IMR-90 (cell line): ENCODE measurements at regions not wholly inside any gene's neighbourhood (a gene's known extent, or its start where the extent isn't known, plus 50 kb on each side); places are given as distances from the start of the nearest gene placed in this dataset.

Source experiments
- ATAC-seq: fragments of 200-7000 bp; cut with Tn5 transposase; 2 replicates; pipeline ENCODE4 v1.9.1; 2020; ENCODE audit warnings: low read depth, mild to moderate bottlenecking, moderate library complexity
- BruUV-seq: library from RNA; stranded (reverse); fragments of 400-500 nt; replicated peaks from 2 replicates; lab custom pipeline; 2021; lab: Mats Ljungman, UMichigan
- CTCF ChIA-PET: fragments of 300-600 bp; formaldehyde crosslinking; extraction: SDS; loops from one replicate; lab custom pipeline; 2021; ENCODE audit warnings: antibody characterized with exemption; lab: Yijun Ruan, JAX
- POLR2A ChIA-PET: fragments of 300-600 bp; sonication (Branson Sonifier 250); formaldehyde crosslinking; loops from one replicate; lab custom pipeline; 2022; ENCODE audit warnings: antibody characterized with exemption; ENCODE audit not compliant: unreplicated experiment; lab: Charles Lee
- DNase-seq: peaks from one replicate; pipeline ENCODE4 v3.0.0; 2013
- H2AFZ ChIP-seq: replicated peaks from 2 replicates; pipeline ENCODE3; 2013; ENCODE audit warnings: low read length, mild to moderate bottlenecking; ENCODE audit not compliant: poor library complexity
- H2AK5ac ChIP-seq: 2 replicates; pipeline ENCODE4 v1.6.1; 2013; ENCODE audit warnings: low read depth, low read length, inconsistent platforms
- H2AK9ac ChIP-seq: replicated peaks from 2 replicates; pipeline ENCODE3; 2013; ENCODE audit warnings: mild to moderate bottlenecking, low read depth, low read length, moderate library complexity; ENCODE audit not compliant: poor library complexity
- H2BK120ac ChIP-seq: 2 replicates; pipeline ENCODE4 v1.6.1; 2013; ENCODE audit warnings: low read depth, low read length, inconsistent platforms
- H2BK15ac ChIP-seq: 3 replicates; pipeline ENCODE4 v1.6.1; 2013; ENCODE audit warnings: low read depth, low read length, inconsistent platforms
- H2BK20ac ChIP-seq: 2 replicates; pipeline ENCODE4 v1.6.1; 2013; ENCODE audit warnings: low read depth, mild to moderate bottlenecking, inconsistent platforms, low read length, moderate library complexity
- H2BK5ac ChIP-seq: 2 replicates; pipeline ENCODE4 v1.6.1; 2013; ENCODE audit warnings: mild to moderate bottlenecking, low read depth, low read length, inconsistent platforms; ENCODE audit not compliant: poor library complexity, severe bottlenecking
- H3K14ac ChIP-seq: replicated peaks from 2 replicates; pipeline ENCODE4 v1.6.1; 2013; ENCODE audit warnings: low read depth, low read length, inconsistent platforms
- H3K18ac ChIP-seq: 2 replicates; pipeline ENCODE4 v1.6.1; 2013; ENCODE audit warnings: low read depth, low read length, control low read depth
- H3K23ac ChIP-seq: 2 replicates; pipeline ENCODE4 v1.6.1; 2013; ENCODE audit warnings: low read depth, low read length, inconsistent platforms
- H3K27ac ChIP-seq: 2 replicates; pipeline ENCODE4 v1.5.1; 2013; ENCODE audit warnings: mild to moderate bottlenecking, control low read depth, low read length; ENCODE audit not compliant: insufficient read depth
- H3K27me3 ChIP-seq: 2 replicates; pipeline ENCODE4 v1.6.1; 2013; ENCODE audit warnings: low read length; ENCODE audit not compliant: control insufficient read depth, insufficient read depth
- H3K36me3 ChIP-seq: 2 replicates; pipeline ENCODE4 v1.6.1; 2013; ENCODE audit warnings: low read length, mixed read lengths; ENCODE audit not compliant: control insufficient read depth, insufficient read depth
- H3K4ac ChIP-seq: 2 replicates; pipeline ENCODE4 v1.6.1; 2013; ENCODE audit warnings: low read depth, low read length, inconsistent platforms
- H3K4me1 ChIP-seq: 2 replicates; pipeline ENCODE4 v1.6.1; 2013; ENCODE audit warnings: low read length, mixed read lengths; ENCODE audit not compliant: control insufficient read depth, insufficient read depth
- H3K4me2 ChIP-seq: 2 replicates; pipeline ENCODE4 v1.6.1; 2013; ENCODE audit warnings: low read depth, mild to moderate bottlenecking, control low read depth, low read length, moderate library complexity
- H3K4me3 ChIP-seq: 2 replicates; pipeline ENCODE4 v1.5.1; 2013; ENCODE audit warnings: low read depth, mild to moderate bottlenecking, control low read depth, low read length, moderate library complexity; ENCODE audit not compliant: insufficient read depth
- H3K56ac ChIP-seq: 2 replicates; pipeline ENCODE4 v1.6.1; 2013; ENCODE audit warnings: low read length, inconsistent platforms; ENCODE audit not compliant: insufficient read depth; ENCODE audit errors: extremely low read depth
- H3K79me1 ChIP-seq, 2 experiments: 2 replicates each; pipeline ENCODE4 v1.6.1; 2013; ENCODE audit warnings: low read length in 2 of 2, inconsistent platforms in 1 of 2, low read depth in 1 of 2
- H3K9ac ChIP-seq: 2 replicates; pipeline ENCODE4 v1.6.1; 2013; ENCODE audit warnings: low read depth, low read length, control low read depth
- H3K9me1 ChIP-seq: 2 replicates; pipeline ENCODE4 v1.6.1; 2013; ENCODE audit warnings: low read length, inconsistent platforms; ENCODE audit not compliant: insufficient read depth
- H3K9me3 ChIP-seq: 2 replicates; pipeline ENCODE4 v1.6.1; 2013; ENCODE audit warnings: low read length; ENCODE audit not compliant: control insufficient read depth, insufficient read depth
- H4K20me1 ChIP-seq: 2 replicates; pipeline ENCODE4 v1.6.1; 2013; ENCODE audit warnings: low read length, inconsistent platforms; ENCODE audit not compliant: insufficient read depth
- H4K5ac ChIP-seq: 2 replicates; pipeline ENCODE4 v1.6.1; 2013; ENCODE audit warnings: mild to moderate bottlenecking, low read depth, low read length, control low read depth
- H4K8ac ChIP-seq, 2 experiments: 2 replicates each; pipeline ENCODE4 v1.6.1; 2013; ENCODE audit warnings: low read depth in 2 of 2, low read length in 2 of 2, control low read depth in 1 of 2, inconsistent platforms in 1 of 2
- H4K91ac ChIP-seq: 2 replicates; pipeline ENCODE4 v1.6.1; 2013; ENCODE audit warnings: low read depth, low read length, inconsistent platforms; ENCODE audit not compliant: insufficient read depth
- BHLHE40 ChIP-seq: fragments of 150-350 bp; IDR thresholded peaks from 2 replicates; pipeline ENCODE4 v1.6.1; 2016; ENCODE audit warnings: mild to moderate bottlenecking, low read depth, low read length
- CEBPB ChIP-seq: IDR thresholded peaks from 2 replicates; pipeline ENCODE4 v1.6.1; 2012; ENCODE audit warnings: low read depth, low read length, improper control_type of control experiment
- CHD1 ChIP-seq: IDR thresholded peaks from 2 replicates; pipeline ENCODE4 v1.6.1; 2012; ENCODE audit warnings: low read depth, low read length, improper control_type of control experiment
- CTCF ChIP-seq: conservative IDR thresholded peaks from 2 replicates; pipeline ENCODE4 v1.5.1; 2012; ENCODE audit warnings: mild to moderate bottlenecking, low read depth, low read length, improper control_type of control experiment
- ELK1 ChIP-seq: fragments of 150-350 bp; IDR thresholded peaks from 2 replicates; pipeline ENCODE4 v1.6.1; 2016; ENCODE audit warnings: low read depth, mild to moderate bottlenecking, low read length, moderate library complexity, borderline replicate concordance
- FOS ChIP-seq: fragments of 150-350 bp; IDR thresholded peaks from 2 replicates; pipeline ENCODE4 v1.6.1; 2016; ENCODE audit warnings: low read depth, low read length
- MAFK ChIP-seq: IDR thresholded peaks from 2 replicates; pipeline ENCODE4 v1.6.1; 2012; ENCODE audit warnings: low read depth, low read length, improper control_type of control experiment
- MAZ ChIP-seq: IDR thresholded peaks from 2 replicates; pipeline ENCODE4 v1.6.1; 2012; ENCODE audit warnings: low read depth, mild to moderate bottlenecking, low read length, improper control_type of control experiment, moderate library complexity, borderline replicate concordance
- MXI1 ChIP-seq: IDR thresholded peaks from 2 replicates; pipeline ENCODE4 v1.6.1; 2012; ENCODE audit warnings: low read depth, mild to moderate bottlenecking, low read length, moderate library complexity, borderline replicate concordance
- NFE2L2 ChIP-seq: fragments of 150-350 bp; IDR thresholded peaks from 2 replicates; pipeline ENCODE4 v1.6.1; 2016; ENCODE audit warnings: low read depth, mild to moderate bottlenecking, low read length
- POLR2A ChIP-seq: IDR thresholded peaks from 2 replicates; pipeline ENCODE4 v1.6.1; 2012; ENCODE audit warnings: mild to moderate bottlenecking, low read depth, low read length
- RAD21 ChIP-seq: IDR thresholded peaks from 2 replicates; pipeline ENCODE4 v1.6.1; 2012; ENCODE audit warnings: low read length, improper control_type of control experiment
- RCOR1 ChIP-seq: IDR thresholded peaks from 2 replicates; pipeline ENCODE4 v1.6.1; 2012; ENCODE audit warnings: mild to moderate bottlenecking, low read length, improper control_type of control experiment; ENCODE audit not compliant: insufficient replicate concordance
- RFX5 ChIP-seq: IDR thresholded peaks from 2 replicates; pipeline ENCODE4 v1.8.0; 2012; ENCODE audit warnings: low read depth, mild to moderate bottlenecking, low read length, moderate library complexity
- SMC3 ChIP-seq: fragments of 150-350 bp; IDR thresholded peaks from 2 replicates; pipeline ENCODE4 v1.6.1; 2016; ENCODE audit warnings: low read depth, mild to moderate bottlenecking, antibody characterized with exemption, low read length, moderate library complexity
- USF2 ChIP-seq: fragments of 150-350 bp; IDR thresholded peaks from 2 replicates; pipeline ENCODE4 v1.6.1; 2017; ENCODE audit warnings: mild to moderate bottlenecking, antibody characterized with exemption, low read length, low read depth
- WGBS, 2 experiments: methylation state at CpG; one replicate each; pipeline versions ENCODE4 v1.1.5 to v1.1.7; 2013; ENCODE audit warnings: missing lambda C conversion rate in 2 of 2; ENCODE audit not compliant: insufficient read length in 1 of 2; ENCODE audit errors: extremely low coverage in 2 of 2; 5-methylcytosine and 5-hydroxymethylcytosine counted together
- dilution Hi-C: fragments of 300-500 bp; cut with HindIII; formaldehyde crosslinking; loops from one replicate; pipeline ENCODE4 v1.14.3; 2018; ENCODE audit warnings: low sequenced_read_pairs; ENCODE audit not compliant: unreplicated experiment
- in situ Hi-C: fragments of 300-500 bp; cut with MboI; formaldehyde crosslinking; loops from 3 replicates; pipeline ENCODE4 v1.14.3; 2019; ENCODE audit warnings: low sequenced_read_pairs, inconsistent platforms, mixed read lengths
- intact Hi-C: fragments of 100-400 bp; cut with micrococcal nuclease; formaldehyde crosslinking; loops from 2 replicates; pipeline ENCODE4 v1.10.0; 2022

- no peak overlapping the region for H3K4me3 ChIP-seq
- H2BK5ac ChIP-seq: no peak overlapping the region
- WGBS, 2 experiments: no CpG with 5 or more reads among the region's 6 CpGs
- H3K4me1 ChIP-seq: no peaks in the 10 kb centered on the region; the same call in none of the 2 replicates
- POLR2A ChIA-PET: no interaction called here
- no peak overlapping the region for H3K9ac ChIP-seq
- no peak overlapping the region for H3K27ac ChIP-seq
- H2AK9ac ChIP-seq: no peak overlapping the region
- intact Hi-C loops: no loop called here
- H3K9me3 ChIP-seq: no peaks in the 10 kb centered on the region
- dilution Hi-C loops: no loop called here
- in situ Hi-C loops: no loop called here
- H2BK20ac ChIP-seq: no peak overlapping the region
- no peaks in the 10 kb centered on the region for H3K36me3 ChIP-seq
- BruUV-seq: no TSS peak
- 0 out of 2 replicates have a peak overlapping the region, but pooled peaks have one; percentile 27 for H2BK120ac ChIP-seq
- no peak overlapping the region for H2AFZ ChIP-seq
- no peak overlapping the region for H4K5ac ChIP-seq
- no peak overlapping the region for H3K56ac ChIP-seq
- no peak overlapping the region for H3K14ac ChIP-seq
- no peaks in the 10 kb centered on the region for H3K79me1 ChIP-seq
- CTCF ChIA-PET: no interaction called here
- TF ChIP-seq NFE2L2 (no peak), SMC3 (no peak), BHLHE40 (no peak), CTCF (no peak), ELK1 (no peak), FOS (no peak), RFX5 (no peak), RAD21 (no peak), POLR2A (no peak), MXI1 (no peak), CEBPB (no peak), CHD1 (no peak), MAFK (no peak), USF2 (no peak), RCOR1 (no peak), MAZ (no peak)
- no peak overlapping the region for H3K23ac ChIP-seq
- H3K9me1 ChIP-seq: 0 out of 2 replicates have a peak, but pooled peaks cover 3% of the 10 kb centered on the region
- DNase-seq (no peak), ATAC-seq (no peak)
- no peak overlapping the region for H2AK5ac ChIP-seq
- H3K27me3 ChIP-seq: no peaks in the 10 kb centered on the region
- no peaks in the 10 kb centered on the region for H4K20me1 ChIP-seq
- H3K18ac ChIP-seq: no peak overlapping the region
- H2BK15ac ChIP-seq: no peak overlapping the region
- H4K8ac ChIP-seq: no peak overlapping the region
- H3K4ac ChIP-seq: no peak overlapping the region
- H4K91ac ChIP-seq: 0 out of 2 replicates have a peak overlapping the region, but pooled peaks have one; percentile 18
- no peak overlapping the region for H3K4me2 ChIP-seq
Observed at GRCh38 chr4:26073886-26074560, 160.0 kb downstream of the SMIM20 start.
